ENCODE measurements at regions not wholly inside any gene's neighbourhood (a gene's known extent, or its start where the extent isn't known, plus 50 kb on each side); places are given as distances from the start of the nearest gene placed in this dataset.

- no peak for TF ChIP-seq CTCF (IDR thresholded peaks at IDR 0.05; ENCODE audit: unreplicated experiment)
- no peak overlapping the region for H3K4me3 Mint-ChIP-seq (ENCODE audit: unreplicated experiment)
- peaks cover 26% of the 10 kb centered on the region for H3K4me1 Mint-ChIP-seq (ENCODE audit: unreplicated experiment)
- H3K27ac Mint-ChIP-seq (ENCODE audit: unreplicated experiment): no peak overlapping the region
- no peak for DNase-seq (ENCODE audit: low spot score)
- H3K9me3 Mint-ChIP-seq (ENCODE audit: unreplicated experiment): no peaks in the 10 kb centered on the region
- H3K36me3 Mint-ChIP-seq (ENCODE audit: low read depth, unreplicated experiment): no peaks in the 10 kb centered on the region
- H3K27me3 Mint-ChIP-seq (ENCODE audit: unreplicated experiment): peaks cover 3% of the 10 kb centered on the region
These were observed 213.2 kb downstream of the NDUFA10 start for GRCh38 chr2:239811806-239812560.

GRCh38 chr2:239811111-239811781 lies 213.9 kb downstream of the NDUFA10 start:
- Mint-ChIP-seq H3K27ac (ENCODE audit: unreplicated experiment) (no peak overlapping the region), H3K4me1 (ENCODE audit: unreplicated experiment) (peaks cover 26% of the 10 kb centered on the region), H3K36me3 (ENCODE audit: low read depth, unreplicated experiment) (no peaks in the 10 kb centered on the region), H3K27me3 (ENCODE audit: unreplicated experiment) (no peaks in the 10 kb centered on the region), H3K9me3 (ENCODE audit: unreplicated experiment) (no peaks in the 10 kb centered on the region), H3K4me3 (ENCODE audit: unreplicated experiment) (no peak overlapping the region)
- no peak for DNase-seq (ENCODE audit: low spot score)
- TF ChIP-seq CTCF (IDR thresholded peaks at IDR 0.05; ENCODE audit: unreplicated experiment): no peak

- no peak overlapping the region for H3K4me3 Mint-ChIP-seq (ENCODE audit: unreplicated experiment)
- TF ChIP-seq CTCF (IDR thresholded peaks at IDR 0.05; ENCODE audit: unreplicated experiment): no peak
- no peaks in the 10 kb centered on the region for H3K9me3 Mint-ChIP-seq (ENCODE audit: unreplicated experiment)
- H3K27ac Mint-ChIP-seq (ENCODE audit: unreplicated experiment): peak overlapping the region; percentile 14
- peaks cover 12% of the 10 kb centered on the region for H3K4me1 Mint-ChIP-seq (ENCODE audit: unreplicated experiment)
- H3K36me3 Mint-ChIP-seq (ENCODE audit: low read depth, unreplicated experiment): no peaks in the 10 kb centered on the region
- no peaks in the 10 kb centered on the region for H3K27me3 Mint-ChIP-seq (ENCODE audit: unreplicated experiment)
- DNase-seq (ENCODE audit: low spot score): no peak
These were observed 215.8 kb downstream of the NDUFA10 start for GRCh38 chr2:239809391-239809790.

GRCh38 chr2:239807568-239807967 lies 217.6 kb downstream of the NDUFA10 start:
- no peak overlapping the region for H3K4me3 Mint-ChIP-seq (ENCODE audit: unreplicated experiment)
- no peak for TF ChIP-seq CTCF (IDR thresholded peaks at IDR 0.05; ENCODE audit: unreplicated experiment)
- peaks cover 2% of the 10 kb centered on the region for H3K27me3 Mint-ChIP-seq (ENCODE audit: unreplicated experiment)
- H3K36me3 Mint-ChIP-seq (ENCODE audit: low read depth, unreplicated experiment): no peaks in the 10 kb centered on the region
- DNase-seq (ENCODE audit: low spot score): no peak
- H3K4me1 Mint-ChIP-seq (ENCODE audit: unreplicated experiment): peaks cover 5% of the 10 kb centered on the region
- H3K9me3 Mint-ChIP-seq (ENCODE audit: unreplicated experiment): no peaks in the 10 kb centered on the region
- no peak overlapping the region for H3K27ac Mint-ChIP-seq (ENCODE audit: unreplicated experiment)

All from endothelial cell (in vitro differentiated cells).